EH (cell line): ENCODE measurements at regions not wholly inside any gene's neighbourhood (a gene's known extent, or its start where the extent isn't known, plus 50 kb on each side); places are given as distances from the start of the nearest gene placed in this dataset.

ENCODE experiments used
- DNase-seq: peaks from one replicate; pipeline ENCODE4 v3.0.0-alpha.2; 2015; ENCODE audit warnings: low read depth

DNA sequence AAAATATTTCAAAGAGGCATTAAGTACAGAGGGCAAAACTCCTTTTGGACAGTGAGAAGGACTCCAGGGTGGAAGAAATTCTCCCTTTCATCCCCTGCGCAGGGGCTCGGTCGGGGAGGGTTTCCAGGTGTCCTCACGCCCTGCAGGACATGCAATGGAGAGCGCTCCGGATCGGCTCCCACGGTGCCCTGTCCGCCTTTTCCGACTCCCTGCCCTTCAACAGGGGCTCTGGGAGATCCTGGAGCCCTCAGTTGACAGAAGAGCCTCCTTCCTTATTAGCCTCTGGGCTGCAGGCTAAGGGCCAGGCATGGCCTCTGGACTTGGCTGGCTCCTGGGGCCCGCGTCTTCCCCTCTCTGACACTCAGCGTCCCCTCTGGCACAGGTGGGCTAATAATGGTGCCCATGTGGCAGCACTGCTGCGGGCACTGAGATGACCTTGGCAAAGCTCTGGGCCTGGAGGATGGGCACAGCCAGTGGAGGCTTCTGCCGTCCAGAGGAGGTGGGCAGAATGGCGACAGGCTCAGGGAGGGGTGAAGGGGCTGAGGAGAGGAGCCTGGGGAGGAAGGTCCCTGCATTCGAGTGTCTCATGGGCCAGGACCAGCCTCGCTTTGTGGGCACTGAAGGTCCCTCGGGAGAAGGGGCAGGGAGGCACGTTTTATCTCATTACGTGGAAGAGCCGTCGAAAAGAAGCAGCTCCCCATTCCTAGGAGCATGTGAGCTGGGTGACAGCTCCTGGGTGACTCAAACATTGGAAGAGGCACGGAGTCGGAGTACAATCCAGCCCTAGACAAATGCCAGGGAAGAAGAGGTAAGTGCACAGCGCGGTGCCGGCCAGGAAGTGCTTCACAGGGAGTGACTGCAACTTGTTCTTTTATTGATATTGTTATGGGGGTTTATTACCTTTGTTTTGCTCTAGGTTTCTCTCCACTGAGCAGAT is 161.7 kb downstream of the IRF8 start:
- DNase-seq: no peak

DNA sequence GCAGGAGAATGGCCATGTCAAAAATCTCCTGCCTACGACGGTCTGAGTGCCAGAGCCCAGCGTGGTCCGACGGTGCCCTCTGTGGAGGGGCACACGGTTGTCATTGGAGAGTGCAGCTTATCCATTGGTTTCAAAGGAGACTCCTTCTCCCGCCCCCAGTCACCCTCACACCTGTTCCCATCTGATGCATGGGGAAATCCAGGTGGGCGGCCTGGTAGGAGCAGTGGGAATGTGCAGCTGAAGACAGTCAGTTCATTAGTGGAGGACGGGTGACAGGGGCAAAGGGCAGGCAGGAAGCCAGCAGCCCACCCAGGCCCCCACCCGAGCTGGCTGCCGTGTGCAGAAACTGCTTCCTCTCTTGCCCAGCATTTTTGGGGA is 162.3 kb downstream of the IRF8 start:
- DNase-seq: no peak

DNA sequence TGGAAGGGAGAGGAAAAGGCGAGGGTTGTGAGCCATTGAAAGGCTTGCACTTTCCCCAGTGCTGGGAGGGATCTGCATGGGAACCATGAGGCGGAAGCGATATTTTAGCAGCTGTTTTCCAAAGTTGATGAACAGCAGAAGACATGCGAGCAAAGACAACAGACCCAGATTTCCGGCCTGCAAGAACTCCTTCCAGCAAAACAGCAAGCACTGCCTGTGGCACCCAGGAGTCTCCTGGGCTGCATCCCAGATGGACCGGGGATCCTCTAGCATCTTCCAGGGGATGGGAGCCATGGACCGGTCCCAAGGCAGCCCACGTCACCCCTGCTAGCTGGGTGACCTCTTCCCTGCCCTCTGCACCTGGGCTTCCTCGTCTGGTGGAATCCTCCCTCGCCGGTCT is 162.8 kb downstream of the IRF8 start:
- no peak for DNase-seq

DNA sequence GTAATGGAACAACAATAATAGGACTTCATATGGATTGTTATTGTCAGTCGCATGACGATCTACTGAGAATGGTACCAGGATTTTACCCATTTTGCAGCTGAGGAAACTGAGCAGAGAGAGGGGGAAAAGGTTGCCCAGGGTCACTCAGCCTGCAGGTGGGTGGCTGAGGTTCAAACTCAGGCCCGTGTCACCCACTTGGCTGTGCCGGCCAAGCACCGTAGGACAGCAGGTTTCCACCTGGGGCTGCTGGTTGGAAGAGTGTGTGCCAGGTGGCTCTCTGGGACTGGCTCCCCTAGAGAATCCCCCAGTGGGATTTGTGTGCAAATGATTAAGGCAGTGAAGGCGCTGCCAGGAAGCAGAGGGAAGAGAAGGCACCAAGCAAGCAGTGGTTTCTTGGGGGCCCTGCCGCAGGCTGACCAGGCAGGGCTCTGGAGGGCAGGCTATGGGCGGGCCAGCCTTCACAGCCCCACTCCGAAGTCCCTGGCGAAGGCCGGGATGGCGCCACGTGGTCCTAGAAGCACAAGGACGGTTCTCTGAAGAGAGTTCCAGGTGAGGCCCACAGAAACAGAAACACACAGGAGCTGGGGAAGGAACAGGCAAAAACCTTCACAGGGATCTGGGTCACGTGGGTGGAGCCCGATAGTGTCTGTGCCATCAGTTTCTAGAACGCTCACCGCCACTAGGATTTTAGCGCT is 163.5 kb downstream of the IRF8 start:
- DNase-seq: no peak

DNA sequence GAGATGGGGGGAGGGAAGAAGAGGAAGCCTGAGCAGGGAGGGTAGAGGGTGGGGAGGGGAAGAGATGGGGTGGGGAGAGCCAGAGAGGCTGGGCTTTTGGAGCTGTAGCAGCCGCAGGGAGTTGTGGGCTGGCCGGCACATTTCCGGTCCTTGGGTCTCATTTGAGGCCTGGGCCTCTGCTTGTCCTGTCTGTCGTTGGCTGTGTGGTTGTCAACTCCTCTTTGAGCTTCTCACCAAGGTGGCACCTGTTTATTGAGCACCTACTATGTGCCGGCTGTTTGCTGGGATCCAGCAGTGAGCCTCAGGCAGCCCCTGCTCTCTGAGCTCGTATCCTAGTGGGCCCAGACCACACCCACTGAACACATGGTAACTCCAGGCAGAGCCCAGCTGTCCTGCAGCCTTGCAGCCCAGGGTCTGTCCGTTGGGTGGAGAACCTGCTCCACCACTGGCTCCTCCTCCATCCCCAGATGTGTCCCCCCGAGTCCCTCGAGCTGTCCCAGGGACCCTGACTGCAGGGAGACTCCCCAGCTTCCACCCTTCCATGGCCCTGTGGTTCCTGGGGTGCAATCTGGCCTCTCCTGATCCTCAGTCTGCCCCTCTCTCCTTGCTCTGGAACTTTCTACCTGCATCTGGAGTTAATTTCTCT is 164.9 kb downstream of the IRF8 start:
- no peak for DNase-seq

DNA sequence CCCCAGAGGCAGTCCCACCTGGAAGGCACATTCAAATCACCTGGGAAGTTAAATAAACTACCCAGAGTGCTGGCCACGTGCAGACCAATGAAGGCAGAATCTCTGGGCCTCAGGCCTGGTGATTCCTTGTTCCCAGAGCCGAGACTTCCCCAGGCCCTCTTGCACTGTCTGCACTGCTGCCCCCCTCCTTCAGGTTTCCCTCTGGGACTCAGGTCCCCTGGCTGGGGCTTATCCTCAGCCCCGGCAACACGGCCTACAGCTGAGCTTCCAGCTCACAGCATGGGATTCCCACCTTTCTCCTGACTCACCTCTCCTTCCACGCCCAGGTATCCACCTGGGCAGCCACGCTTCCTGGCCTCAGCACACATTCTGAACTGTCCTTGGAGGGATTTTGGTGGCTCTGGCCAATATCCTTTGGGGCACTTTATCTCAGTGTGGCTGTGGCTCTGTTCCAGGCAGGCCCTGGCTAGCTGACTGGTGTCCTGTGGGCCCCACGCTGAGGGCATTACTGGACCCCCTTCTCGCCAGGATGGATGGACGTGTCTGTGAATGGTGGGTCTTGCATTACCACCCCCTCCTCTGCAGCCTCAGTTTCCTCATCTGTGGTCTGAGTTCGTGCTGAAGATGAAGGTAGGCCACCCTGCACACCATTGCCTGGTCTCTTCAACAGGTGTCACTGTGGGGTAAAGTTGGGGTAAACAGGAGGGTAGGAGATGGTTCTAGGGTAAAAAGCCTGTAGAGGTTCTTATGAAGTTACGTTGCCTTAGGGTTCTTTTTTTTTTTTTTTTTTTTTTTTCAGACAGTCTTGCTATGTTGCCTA is 165.7 kb downstream of the IRF8 start:
- no peak for DNase-seq

DNA sequence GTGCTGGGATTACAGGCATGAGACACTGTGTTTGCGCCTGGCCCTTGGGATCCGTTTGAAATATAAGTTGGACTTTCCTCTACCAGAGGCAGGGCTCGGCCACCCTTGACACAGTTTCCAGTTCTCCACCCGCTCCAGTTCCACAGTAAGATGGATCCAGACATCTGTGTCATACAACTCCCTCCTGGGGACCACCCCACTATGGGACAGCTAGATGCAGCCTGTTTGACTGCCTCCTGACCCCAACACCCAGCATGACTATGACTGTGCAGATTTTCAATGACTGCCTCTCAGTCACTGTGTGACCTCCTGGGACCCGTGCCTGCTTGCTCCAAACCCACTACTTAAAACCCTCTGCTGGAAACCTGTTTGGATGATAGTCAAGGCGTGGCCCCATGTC is 166.7 kb downstream of the IRF8 start:
- no peak for DNase-seq

DNA sequence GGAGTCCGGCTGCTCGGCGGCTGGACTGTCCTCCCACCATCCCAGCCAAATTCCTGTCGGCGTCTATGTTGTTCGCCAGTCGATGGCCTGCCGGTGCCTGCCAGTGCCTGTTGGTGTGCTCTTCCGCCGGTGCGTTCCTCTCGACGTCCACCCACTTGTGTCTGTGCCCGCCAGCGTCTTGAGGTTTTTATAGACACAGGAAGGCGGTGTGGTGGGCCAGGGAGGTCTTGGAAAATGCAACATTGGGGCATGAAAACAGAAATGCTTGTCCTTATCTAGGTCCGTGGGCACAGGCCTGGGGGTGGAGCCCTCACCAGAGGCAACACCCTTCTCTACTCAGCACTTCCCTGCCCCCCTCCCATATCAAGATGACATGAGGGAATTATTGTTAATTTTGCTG is 167.8 kb downstream of the IRF8 start:
- no peak for DNase-seq

DNA sequence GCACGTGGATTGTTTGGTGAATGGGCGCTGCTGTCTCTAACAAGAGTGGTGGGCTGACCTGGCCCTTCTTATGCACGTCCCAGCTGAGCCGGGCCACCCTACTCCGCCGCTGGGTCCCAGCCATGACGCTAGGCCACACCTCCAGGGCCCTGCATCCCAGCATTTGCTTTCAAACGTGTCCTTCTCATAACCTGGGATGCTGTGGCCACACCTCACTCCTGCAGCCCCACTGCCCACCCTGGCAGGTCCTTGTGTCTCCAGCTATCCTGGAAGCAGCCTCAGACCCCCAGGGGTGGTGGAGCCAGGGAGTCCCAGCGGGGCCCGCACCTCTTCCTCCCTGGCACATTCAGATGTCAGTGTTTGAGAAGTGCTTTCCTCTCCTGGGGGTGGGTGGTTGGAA is 168.6 kb downstream of the IRF8 start:
- no peak for DNase-seq

DNA sequence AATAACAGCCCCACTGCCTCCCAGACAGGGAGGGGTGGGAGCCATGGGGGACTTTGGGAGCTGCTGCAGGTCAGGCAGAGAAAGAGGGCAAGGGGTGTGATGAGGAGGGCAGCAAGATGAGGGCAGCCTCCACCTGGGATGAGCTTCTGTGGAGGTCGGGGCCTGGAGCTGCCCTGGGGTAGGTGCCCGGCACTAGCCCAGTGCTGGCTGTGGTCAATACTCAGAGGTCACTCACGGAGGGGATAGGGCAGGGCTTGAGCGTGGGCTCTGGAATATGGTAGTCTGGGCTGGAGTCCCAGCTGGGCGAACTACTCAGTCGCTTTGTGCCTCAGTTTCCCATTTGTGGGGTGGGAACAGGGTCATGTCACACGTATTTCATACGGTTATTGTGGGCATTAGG is 169.0 kb downstream of the IRF8 start:
- DNase-seq: no peak

DNA sequence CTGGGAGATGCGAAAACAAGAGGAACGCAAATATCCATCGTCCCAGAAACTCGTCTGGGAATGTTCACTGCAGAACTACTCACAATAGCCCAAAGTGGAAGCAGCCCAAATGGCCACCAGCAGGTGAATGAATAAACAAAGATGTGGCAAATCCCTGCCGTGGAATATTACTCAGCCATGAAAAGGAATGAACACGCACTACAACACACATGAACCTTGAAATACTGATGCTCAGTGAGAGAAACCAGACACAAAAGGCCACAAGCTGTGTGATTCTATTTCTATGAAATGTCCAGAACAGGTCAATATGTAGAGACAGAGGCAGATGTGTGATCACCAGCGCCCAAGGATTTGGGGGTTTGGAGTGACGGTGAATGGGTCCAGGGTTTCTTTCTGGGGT is 169.8 kb downstream of the IRF8 start:
- no peak for DNase-seq

DNA sequence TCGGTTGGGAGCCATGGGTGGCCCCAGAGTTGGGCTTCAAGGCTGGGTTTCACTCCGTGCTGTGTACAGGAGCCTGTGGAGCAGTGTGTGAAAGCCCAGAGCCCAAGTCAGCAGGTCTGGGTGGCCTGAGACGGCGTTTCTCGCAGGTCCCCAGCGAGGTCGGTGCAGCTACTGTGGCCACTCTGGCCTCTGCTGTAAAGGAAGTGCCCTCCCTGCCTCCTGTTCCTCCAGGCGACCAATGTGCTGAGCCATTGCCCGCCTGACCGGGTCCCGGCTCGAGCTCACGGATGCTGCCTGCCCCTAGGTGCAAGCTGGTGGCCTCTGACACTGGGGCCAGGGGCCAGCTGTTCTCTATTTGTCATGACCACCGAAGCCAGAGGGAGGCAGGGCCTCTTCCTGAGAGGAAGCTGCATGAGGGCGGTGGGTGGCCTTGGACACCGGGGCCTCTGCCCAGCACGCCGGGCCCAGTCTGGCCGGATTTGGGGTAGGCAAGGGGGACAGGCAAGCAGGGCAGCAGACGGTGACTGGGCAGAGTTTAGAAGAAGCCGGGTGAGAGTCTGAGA is 170.9 kb downstream of the IRF8 start:
- no peak for DNase-seq

DNA sequence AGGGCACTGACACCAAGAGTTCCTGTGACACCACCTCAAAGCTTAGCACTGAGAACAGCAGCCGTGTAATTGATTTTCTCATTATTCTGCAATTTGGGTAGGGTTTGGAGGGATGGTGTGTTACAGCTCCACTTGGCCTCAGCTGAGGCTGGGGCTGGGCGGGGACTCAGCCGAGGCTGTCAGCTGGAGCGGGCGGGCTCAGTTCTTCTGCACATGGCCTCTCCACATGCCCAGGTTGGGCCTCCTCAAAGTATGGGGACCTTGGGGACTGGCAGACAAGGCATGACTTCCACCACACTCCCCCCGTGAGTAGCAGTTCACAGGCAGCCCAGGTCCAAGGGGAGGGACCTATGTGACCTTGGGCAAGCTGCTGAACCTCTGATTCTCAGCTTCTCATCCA is 171.5 kb downstream of the IRF8 start:
- no peak for DNase-seq

DNA sequence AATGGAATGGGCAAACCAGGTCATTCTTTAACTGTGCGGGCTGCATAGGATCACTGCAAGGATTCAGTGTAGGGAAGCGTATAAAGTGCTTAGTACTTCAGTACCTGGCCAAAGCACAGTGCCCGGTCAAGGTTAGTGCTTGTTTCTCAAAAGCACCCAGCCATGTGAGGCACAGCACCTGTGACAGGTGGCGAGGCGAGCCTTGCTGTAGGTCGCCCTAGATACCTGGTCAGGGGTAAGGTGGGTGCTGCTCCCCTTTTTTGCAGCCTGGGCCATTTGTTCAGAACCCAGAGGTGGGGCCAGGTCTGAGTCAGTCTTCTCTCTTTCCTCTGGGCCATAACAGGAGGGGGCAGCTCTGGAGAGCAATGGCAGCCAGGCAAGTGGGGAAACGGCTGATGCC is 172.0 kb downstream of the IRF8 start:
- no peak for DNase-seq

DNA sequence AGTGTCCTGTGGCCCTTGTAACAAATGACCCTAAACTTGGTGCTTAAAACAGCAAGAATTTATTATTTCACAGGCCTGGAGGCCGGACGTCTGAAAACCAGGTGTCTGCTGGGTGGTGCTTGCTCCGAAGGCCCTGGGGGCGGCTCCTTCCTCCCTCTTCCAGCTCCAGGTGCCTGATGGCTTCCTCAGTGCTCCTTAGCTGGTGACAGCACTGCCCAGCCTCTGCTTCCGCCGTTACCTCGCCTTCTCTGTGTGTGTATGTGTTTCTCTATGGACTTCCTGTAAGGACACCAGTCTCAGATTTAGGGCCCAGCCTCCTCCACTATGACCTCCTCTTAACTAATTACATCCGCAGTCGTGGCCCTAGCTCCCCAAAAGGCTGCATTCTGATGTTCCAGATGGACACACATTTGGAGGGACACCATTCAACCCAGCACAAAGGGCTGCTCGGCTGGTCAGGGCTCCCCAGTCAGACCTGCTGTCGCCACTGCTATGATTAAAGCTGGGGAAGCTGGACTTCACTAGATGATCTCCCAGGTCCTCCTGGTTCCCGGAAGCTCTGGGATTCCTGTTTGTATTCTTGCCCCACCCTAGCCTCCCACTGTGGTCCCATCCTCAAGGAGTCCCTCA is 172.8 kb downstream of the IRF8 start:
- no peak for DNase-seq

DNA sequence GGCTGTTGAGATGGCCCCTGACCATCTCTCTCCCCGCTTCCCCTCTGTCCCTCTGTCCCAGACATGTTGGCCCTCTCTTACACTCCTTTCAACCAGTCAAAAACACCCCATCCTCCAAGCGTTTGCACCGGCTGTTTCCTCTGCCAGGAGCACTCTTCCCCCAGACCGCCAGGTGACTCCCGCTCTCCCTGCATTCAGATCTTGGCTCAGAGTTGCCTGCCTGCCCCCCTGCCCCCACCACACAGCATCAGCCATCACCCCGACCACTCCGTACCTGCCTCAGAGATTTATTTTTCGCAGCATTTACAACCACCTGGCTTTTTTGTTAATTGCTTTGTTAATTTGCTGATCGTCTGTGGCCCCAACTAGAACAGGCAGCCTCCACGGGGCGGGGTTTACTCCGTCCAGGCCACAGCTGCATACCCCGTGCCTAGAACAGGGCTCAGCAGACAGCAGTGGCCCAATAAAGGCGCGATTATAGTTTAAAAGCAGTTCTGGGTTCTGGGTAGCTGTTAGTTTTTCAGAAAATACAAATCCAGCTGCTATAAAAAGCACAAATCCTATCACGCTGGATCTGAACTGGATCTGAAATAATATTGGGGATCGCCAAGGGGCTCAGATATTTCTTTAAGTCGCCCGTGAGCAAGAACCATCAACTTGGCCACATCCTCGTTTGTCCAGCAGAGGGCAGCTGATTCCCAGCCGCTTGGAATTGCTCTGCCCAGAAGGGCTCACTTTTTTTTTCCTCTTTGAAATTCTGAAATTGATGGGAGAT is 173.6 kb downstream of the IRF8 start:
- peak; percentile 74 for DNase-seq

DNA sequence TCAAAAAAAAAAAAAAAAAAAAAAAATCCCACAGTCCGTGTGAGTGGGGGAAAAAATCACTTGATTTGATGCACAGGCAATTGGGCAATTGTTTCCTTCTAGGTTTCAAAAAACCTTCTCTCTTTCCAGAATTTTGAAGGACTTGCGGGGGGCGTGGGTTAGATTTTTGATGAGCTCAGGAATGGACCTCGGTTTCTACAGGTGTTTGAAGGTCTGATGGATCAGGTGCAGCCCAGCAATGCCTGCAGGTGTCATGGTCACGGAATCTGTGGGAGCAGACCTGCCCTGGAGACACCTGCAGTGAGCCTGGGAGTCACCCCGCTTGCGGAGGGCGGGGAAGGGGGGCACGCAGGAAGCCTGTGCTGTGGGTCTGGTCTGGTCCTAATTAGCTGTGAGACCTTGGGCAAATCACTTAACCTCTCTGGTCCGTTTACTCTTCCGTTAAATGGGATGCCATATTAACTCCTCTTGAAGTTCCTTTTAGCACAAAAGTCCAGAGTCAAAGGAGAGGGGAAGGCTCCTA is 174.2 kb downstream of the IRF8 start:
- DNase-seq: no peak

DNA sequence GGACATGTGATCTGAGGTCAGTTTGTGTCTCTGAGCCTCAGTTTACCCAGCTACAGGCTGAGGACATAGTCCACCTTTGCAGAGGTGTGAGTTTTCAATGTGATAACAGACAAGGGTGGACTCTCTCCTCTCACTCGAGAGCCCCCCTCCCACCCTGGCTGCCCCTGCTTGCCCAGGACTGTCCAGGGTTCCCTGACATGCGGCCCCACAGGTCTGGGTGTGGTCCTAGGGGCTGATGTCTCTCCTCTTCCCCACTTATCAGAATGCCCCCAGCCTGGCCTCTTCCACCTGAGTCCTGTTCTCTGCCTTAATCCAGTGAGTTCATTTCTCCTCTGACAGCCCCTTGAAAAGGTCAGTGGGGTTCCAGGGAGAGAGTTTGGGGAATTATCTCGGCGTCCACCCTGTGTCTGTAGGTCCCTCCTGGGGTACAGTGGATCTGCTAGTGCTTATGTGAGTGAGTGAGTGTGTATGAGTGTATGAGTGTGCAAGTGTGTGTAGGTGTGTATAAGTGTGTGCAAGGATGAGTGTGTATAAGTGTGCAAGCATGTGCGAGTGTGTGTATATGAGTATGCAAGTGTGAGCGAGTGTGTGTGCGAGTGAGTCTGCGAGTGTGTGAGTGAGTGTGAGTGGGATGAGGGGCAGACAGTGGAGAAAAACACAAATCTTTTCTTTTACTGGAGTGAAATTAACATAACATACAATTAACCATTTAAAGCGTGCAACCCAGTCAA is 175.0 kb downstream of the IRF8 start:
- DNase-seq: no peak

DNA sequence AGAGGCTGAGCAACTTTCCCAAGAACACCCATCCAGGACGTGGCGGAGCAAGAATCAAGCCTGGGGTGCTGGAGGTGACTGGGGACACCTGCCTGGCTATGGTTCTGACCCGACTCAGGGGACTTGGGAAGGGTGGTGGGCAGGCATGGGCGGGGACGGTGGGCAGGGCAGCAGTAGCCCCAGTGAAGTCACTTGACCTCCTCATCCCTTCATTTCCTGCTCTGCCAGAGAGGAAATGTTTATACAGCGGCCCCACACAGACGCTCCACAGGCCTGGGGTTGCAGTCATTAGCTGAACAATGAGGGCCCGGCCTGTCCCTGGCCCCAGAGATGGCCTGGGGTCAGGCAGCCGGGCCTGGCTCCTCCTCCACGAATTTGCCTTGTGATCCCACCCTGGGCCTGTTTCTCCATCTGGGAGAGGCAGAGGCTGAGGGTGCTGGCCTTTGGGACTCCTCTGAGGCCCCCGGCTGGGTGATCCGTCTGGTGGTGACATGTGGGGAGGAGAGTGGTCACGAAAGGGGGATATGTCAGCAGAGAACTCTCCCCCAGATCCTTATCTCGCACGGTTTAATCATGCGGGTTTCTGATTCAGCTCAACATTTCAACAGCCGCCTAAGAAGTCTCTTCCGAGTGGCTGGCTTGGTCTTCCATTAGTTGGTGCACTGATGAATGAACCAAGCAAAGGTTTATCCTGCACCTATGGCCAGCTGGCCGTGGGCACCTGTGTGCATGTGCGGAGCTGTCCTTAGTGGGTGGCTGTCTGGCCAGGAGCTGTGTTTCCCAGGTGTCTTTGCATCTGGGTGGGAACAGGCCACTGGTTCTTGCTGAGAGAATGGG is 175.9 kb downstream of the IRF8 start:
- peak; percentile 34 for DNase-seq
